HG03039 (cell line): ENCODE measurements at regions not wholly inside any gene's neighbourhood (a gene's known extent, or its start where the extent isn't known, plus 50 kb on each side); places are given as distances from the start of the nearest gene placed in this dataset.

ENCODE experiments used
- ATAC-seq: cut with Tn5 transposase; IDR thresholded peaks from one replicate; pipeline ENCODE4 v1.9.1; 2021; ENCODE audit warnings: mild to moderate bottlenecking, moderate library complexity; ENCODE audit not compliant: unreplicated experiment

DNA sequence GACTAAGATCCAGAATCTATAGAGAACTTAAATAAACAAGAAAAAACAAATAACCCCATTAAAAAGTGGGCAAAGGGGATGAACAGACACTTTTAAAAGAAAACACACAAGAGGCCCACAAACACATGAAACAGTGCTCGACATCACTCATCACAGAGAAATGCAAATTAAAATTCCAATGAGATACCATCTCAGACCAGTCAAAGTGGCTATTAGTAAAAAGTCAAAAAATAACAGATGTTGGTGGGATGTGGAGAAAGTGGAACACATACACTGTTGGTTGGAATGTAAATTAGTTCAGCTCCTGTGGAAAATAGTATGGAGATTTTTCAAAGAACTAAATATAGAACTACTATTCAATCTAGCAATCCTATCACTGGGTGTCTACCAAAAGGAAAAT lies 143.1 kb downstream of the IFI44 start:
- ATAC-seq = no peak

- no peak for ATAC-seq
Measured at GRCh38 chr1:78797108-78797781, 147.6 kb downstream of the IFI44 start.

DNA sequence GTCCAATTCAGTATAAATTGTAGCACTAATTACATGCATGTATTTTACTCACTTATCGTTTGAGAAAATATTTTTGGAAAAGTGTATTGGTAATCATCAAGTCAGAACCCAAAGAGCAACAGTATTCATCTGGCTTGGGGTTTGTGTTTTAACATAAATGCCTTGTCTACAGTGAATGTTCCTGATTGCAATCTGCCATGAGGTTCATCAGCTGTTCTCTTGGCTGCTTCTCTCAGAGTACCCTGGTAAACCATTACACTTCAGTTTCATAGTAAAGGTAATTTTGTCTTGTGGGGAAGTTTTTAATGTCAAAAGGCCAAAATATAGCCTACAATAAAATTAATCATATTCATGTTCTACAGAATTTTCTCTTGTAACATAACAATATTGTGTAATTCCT lies 150.3 kb downstream of the IFI44 start:
- ATAC-seq = no peak

- no peak for ATAC-seq
Measured at GRCh38 chr1:78814176-78814575, 164.5 kb downstream of the IFI44 start.

DNA sequence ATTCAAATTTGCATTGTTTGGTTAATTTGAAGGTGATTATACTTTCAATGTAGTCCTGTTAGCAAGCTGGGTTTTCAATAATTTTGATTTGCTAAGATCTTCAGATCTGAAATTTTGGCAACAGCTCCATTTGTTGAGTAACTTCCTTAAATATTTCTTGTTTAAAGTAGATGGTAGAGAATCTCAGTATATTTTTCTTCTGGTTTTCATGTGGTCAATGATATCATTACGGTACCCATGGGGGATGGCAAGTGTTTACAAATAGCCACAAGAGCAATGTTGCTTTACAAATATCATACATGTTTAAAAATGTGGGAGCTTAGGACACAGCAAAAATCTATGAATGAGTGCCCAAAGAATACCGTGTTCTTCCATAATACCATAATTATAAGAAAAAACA lies 175.9 kb downstream of the IFI44 start:
- no peak for ATAC-seq

DNA sequence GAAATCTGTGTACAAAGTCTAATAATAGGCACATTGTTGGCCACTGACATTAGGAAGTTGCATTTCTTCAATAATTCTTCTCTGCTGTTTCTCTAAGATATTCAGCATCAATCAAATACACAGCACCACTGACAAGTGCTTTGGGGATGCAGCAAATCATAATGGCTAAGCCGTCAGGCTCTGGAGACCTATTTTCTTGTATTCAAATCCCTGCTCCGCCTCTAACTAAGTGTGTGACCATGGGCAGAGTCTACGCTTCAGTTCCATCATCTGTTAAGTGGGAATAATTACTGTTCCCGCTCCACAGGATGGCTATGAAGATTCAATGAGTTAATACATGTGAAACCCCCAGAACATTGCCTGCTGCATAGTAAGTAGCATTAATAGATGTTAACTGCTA lies 176.9 kb downstream of the ADGRL4 start:
- ATAC-seq = no peak

- no peak for ATAC-seq
Measured at GRCh38 chr1:78830321-78830720, 176.2 kb downstream of the ADGRL4 start.

DNA sequence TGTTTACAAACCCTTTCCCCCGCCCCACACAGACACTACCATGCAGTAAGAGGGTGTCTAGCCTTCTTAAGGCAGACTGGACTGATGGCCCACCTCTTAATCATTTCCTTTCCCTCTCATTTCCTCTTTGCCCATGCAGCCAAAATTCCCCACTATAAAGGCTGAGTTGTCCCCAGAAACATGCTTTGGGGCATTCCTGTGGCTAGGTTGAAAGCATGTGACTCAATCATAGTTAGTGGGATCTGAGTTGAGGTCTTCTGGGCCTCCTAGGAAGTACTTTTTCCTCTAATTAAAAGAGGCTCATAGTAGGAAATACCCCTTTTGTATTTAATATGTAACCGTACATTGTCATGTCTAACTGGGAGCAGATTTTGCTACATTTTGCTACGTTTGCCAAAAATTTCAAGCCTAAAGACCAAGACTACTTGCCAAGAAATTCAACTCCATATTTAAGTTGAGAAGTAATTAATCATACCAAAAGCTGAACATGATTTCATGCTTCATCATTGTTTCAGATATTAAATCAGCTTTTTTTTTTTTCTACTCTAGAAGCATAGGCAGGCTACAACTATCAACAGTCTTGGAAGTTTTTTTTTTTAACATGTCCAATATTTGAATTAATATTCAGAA lies 174.7 kb downstream of the ADGRL4 start:
- peak; percentile 57 for ATAC-seq

DNA sequence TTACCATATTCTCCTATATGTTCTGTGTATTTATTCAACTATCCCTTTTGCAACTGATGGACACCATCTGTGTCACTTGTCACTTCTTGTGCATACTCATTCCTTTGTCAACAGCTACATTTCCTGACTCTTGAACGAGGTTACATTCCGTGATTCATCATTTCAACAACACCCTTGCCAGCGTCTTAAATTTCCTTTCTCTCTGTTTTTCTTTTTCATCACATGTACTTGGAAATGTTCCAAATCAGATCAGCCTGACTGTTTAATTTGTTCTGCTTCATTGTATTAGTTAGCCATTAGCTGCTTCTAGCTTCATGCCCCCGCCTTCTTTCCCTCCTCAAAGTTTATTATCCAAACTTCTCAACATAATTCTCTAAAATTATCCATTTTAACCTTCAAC lies 173.0 kb downstream of the ADGRL4 start:
- no peak for ATAC-seq

DNA sequence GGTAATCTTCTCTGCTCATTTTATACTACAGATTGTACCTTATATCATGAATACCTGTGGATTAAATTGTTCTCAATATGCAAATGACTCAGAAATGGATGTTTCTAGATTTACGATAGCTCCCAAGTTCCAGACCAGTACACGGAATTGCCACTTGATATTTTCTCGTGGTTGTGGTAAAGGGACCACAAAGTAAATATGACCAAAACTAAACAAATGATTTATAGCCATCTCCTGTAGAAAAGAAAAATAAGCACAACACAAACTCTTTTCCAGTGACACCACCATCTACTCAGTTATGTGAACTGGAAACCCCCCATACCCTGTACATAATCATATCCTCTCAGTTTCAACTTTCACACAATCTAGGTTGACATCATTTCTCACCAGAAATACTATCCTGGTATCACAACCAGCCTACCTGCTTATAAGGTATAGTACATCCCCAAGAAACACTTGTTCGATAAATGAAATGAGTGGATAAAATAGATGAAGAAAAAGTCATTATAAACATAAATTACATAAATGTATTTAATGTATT lies 172.3 kb downstream of the ADGRL4 start:
- peak; percentile 65 for ATAC-seq

DNA sequence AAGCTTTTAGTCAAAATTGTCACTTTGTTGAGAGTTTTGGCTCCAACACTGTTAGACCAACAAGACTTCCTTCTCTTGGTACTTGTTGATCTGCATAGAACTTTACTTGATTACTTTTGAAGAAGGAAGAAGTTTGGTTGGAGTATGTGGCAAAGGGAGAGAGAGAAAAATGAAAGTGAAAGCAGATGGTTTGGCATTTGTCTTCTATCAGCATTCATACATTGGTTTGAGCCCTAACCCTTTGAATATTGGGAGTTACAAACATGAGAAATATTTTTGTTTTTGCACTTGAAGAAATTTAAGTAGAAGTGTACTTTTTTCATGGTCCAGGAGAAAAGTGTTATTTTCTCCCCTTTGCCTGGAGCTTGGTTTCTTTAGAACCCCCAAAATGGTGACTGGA lies 169.8 kb downstream of the ADGRL4 start:
- no peak for ATAC-seq

- no peak for ATAC-seq
Measured at GRCh38 chr1:78839704-78840277, 166.7 kb downstream of the ADGRL4 start.
